Endothelial cell of umbilical vein (primary cell): ENCODE measurements at regions not wholly inside any gene's neighbourhood (a gene's known extent, or its start where the extent isn't known, plus 50 kb on each side); places are given as distances from the start of the nearest gene placed in this dataset.

Source experiments
- BruUV-seq: library from RNA; stranded (reverse); fragments of 400-500 nt; replicated peaks from 2 replicates; lab custom pipeline; 2021; lab: Mats Ljungman, UMichigan
- CTCF ChIA-PET: fragments of 300-600, 350-600 bp; sonication (Branson Sonifier 250); formaldehyde crosslinking; loops from one replicate; lab custom pipeline; 2021; ENCODE audit warnings: antibody characterized with exemption, inconsistent platforms; lab: Charles Lee
- POLR2A ChIA-PET: fragments of 300-600, 350-600 bp; sonication (Branson Sonifier 250); formaldehyde crosslinking; loops from one replicate; lab custom pipeline; 2021; ENCODE audit warnings: antibody characterized with exemption, inconsistent platforms; lab: Charles Lee
- DNase-seq: peaks from one replicate; pipeline ENCODE4 v3.0.0-alpha.2; 2011; ENCODE audit warnings: low read depth, low spot score
- FAIRE-seq: peaks from 2 replicates; lab custom pipeline; 2011; peaks lifted over from hg19 to GRCh38; lab: Jason Lieb, UNC
- H2AFZ ChIP-seq: 2 replicates; pipeline ENCODE4 v1.6.0; 2012; ENCODE audit warnings: low read depth, low read length, control low read depth, inconsistent platforms
- H3K27ac ChIP-seq: 2 replicates; pipeline ENCODE4 v1.5.1; 2011; ENCODE audit warnings: low read depth, mild to moderate bottlenecking, control low read depth, low read length, moderate library complexity; ENCODE audit not compliant: insufficient read depth
- H3K27me3 ChIP-seq, 2 experiments: 2 replicates each; pipeline versions ENCODE4 v1.6.0 to v1.6.1; 2011; ENCODE audit warnings: low read length in 2 of 2, mixed read lengths in 1 of 2; ENCODE audit not compliant: control insufficient read depth in 2 of 2, insufficient read depth in 2 of 2
- H3K36me3 ChIP-seq, 2 experiments: 2 replicates in 1 of 2; 3 replicates in 1 of 2; pipeline ENCODE4 v1.5.1; 2011; ENCODE audit warnings: low read length in 2 of 2, mild to moderate bottlenecking in 1 of 2, moderate library complexity in 1 of 2; ENCODE audit not compliant: control insufficient read depth in 2 of 2, insufficient read depth in 2 of 2; ENCODE audit errors: extremely low read depth in 1 of 2
- H3K4me1 ChIP-seq: 3 replicates; pipeline ENCODE4 v1.5.1; 2011; ENCODE audit warnings: mild to moderate bottlenecking, low read length; ENCODE audit not compliant: control insufficient read depth, insufficient read depth; ENCODE audit errors: extremely low read depth
- H3K4me2 ChIP-seq: 2 replicates; pipeline ENCODE4 v1.6.1; 2011; ENCODE audit warnings: low read length, control low read depth, mixed read lengths; ENCODE audit not compliant: insufficient read depth
- H3K4me3 ChIP-seq, 3 experiments: fragments of 200-600 bp in 1 of 3; sonication (generic), shearing (Covaris generic) in 1 of 3; replicated peaks in 1 of 3; 2 replicates each; pipeline ENCODE4 v1.5.1; 2011 to 2016; ENCODE audit warnings: control low read depth in 3 of 3, low read length in 3 of 3, mild to moderate bottlenecking in 2 of 3, inconsistent platforms in 1 of 3, low read depth in 1 of 3, moderate library complexity in 1 of 3; ENCODE audit not compliant: insufficient read depth in 1 of 3
- H3K79me2 ChIP-seq: 2 replicates; pipeline ENCODE4 v1.6.0; 2012; ENCODE audit warnings: low read length, inconsistent platforms; ENCODE audit not compliant: control insufficient read depth, insufficient read depth
- H3K9ac ChIP-seq: replicated peaks from 2 replicates; pipeline ENCODE3; 2011; ENCODE audit warnings: low read length, control low read depth; ENCODE audit not compliant: insufficient read depth; ENCODE audit errors: extremely low read depth
- H3K9me1 ChIP-seq: replicated peaks from 3 replicates; pipeline ENCODE4 v1.6.0; 2011; ENCODE audit warnings: mild to moderate bottlenecking, low read length; ENCODE audit not compliant: control insufficient read depth, insufficient read depth; ENCODE audit errors: extremely low read depth
- H3K9me3 ChIP-seq: replicated peaks from 2 replicates; pipeline ENCODE4 v1.5.1; 2012; ENCODE audit warnings: low read length, inconsistent platforms; ENCODE audit not compliant: control insufficient read depth, insufficient read depth
- H4K20me1 ChIP-seq: replicated peaks from 2 replicates; pipeline ENCODE3; 2011; ENCODE audit warnings: mild to moderate bottlenecking, low read length; ENCODE audit not compliant: control insufficient read depth, insufficient read depth; ENCODE audit errors: extremely low read depth
- GATA2 ChIP-seq: IDR thresholded peaks from 2 replicates; pipeline ENCODE4 v1.7.0; 2011; ENCODE audit warnings: low read depth, mild to moderate bottlenecking, moderate library complexity, mixed read lengths, low read length; ENCODE audit not compliant: insufficient read length, insufficient read depth
- MYC ChIP-seq: IDR thresholded peaks from one replicate; pipeline ENCODE4 v1.6.1; 2011; ENCODE audit warnings: mild to moderate bottlenecking, low read depth, low read length
- POLR2A ChIP-seq: IDR thresholded peaks from 2 replicates; pipeline ENCODE4 v1.6.1; 2012; ENCODE audit warnings: low read depth, mild to moderate bottlenecking, control low read depth, low read length
- dilution Hi-C: fragments of 300-500 bp; cut with MboI; formaldehyde crosslinking; loops from one replicate; pipeline ENCODE4 v1.15.0; 2019; ENCODE audit warnings: low sequenced_read_pairs; ENCODE audit not compliant: extremely low pct_ligation_motif_present
- intact Hi-C: fragments of 100-400 bp; cut with micrococcal nuclease; formaldehyde crosslinking; loops from one replicate; pipeline ENCODE4 v1.10.0; 2022

DNA sequence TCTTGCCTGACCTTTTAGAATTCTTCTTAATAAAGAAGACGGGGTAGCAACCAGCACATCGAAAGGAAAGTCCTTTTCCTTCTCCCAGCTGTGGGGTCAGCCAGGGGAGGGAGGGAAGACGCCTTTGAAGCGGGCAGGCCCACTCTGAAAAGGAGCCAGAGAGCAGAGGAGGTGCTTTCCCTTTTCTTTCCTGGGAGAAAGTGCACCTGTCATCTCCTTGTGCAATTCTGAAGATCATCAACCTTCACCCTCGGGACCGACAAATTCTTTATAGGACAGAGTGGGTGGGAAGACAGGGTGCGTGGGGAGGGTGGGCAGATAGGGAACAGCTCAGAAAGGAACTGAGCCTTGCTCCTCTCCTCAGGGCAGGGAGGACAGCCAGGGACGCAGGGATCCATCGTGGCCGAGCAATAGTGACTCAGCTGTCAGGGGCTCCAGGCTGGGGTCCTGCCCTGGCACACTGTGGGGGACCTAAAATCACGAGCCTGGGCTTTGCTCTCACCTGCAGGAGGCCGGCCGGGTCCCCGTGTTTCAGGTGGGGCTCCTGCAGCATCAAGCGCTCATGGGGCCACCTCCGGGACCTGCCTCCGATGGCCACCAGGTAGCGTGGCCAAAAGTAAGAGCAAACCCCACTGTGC is 141.0 kb downstream of the OLFM1 start:
- dilution Hi-C loops (no loop called here), intact Hi-C loops (no loop called here)
- BruUV-seq, result no TSS peak
- TF ChIP-seq GATA2, result no peak
- no peak for TF ChIP-seq MYC
- TF ChIP-seq POLR2A, result no peak
- Histone ChIP-seq H3K9me1 (no peaks in the 10 kb centered on the region), H2AFZ (no peak overlapping the region), H3K4me3 (no peak overlapping the region), H3K27ac (no peak overlapping the region), H3K36me3 (no peaks in the 10 kb centered on the region), H3K9ac (no peak overlapping the region), H3K27me3 (no peaks in the 10 kb centered on the region), H3K79me2 (no peaks in the 10 kb centered on the region), H3K4me1 (no peaks in the 10 kb centered on the region), H3K4me2 (no peak overlapping the region), H3K9me3 (peaks cover 5% of the 10 kb centered on the region), H4K20me1 (no peaks in the 10 kb centered on the region)
- DNase-seq (no peak), FAIRE-seq (no peak)
- ChIA-PET POLR2A (no interaction called here), CTCF (no interaction called here)

DNA sequence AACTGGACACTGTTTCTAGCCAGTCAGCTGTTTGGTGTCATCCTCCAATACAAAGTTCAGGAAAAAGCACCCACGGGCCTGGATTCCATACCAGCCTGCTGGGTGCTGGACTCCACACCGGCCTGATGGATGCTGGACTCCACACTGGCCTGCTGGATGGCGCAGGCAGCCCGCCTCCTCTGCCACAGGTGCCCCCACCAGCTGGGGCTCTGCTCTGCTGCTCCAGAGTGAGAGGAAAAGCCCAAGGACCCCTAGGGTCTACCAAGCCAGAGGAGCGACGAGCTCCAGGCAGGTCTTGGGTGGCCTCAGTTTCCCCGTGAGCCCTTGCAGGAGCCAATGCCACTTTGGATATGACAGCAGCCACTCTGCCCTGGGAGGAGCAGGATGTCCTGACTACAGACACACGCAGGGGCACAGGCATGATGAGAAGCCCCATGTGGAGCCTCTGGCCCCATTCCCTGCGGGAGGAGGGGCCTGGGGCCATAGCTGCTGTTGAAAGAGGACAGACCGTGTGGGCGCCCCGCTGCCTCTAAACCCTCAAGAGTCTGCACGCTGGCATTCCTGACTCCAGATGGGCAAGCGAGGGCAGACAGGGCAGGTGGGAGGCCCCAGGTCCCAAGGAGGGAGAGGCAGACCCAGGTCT is 141.6 kb downstream of the OLFM1 start:
- H3K9me3 ChIP-seq, result peaks cover 5% of the 10 kb centered on the region
- no peak for FAIRE-seq

More for the DNA sequence above, 141.6 kb downstream of the OLFM1 start:
- ChIA-PET POLR2A (no interaction called here), CTCF (no interaction called here)
- H3K9ac ChIP-seq, result no peak overlapping the region
- H3K27me3 ChIP-seq, result no peaks in the 10 kb centered on the region
- no peaks in the 10 kb centered on the region for H4K20me1 ChIP-seq
- no peak for DNase-seq
- no peaks in the 10 kb centered on the region for H3K79me2 ChIP-seq
- H3K4me3 ChIP-seq, result no peak overlapping the region
- intact Hi-C loops, result no loop called here
- TF ChIP-seq MYC (no peak), GATA2 (no peak)
- no peak overlapping the region for H3K4me2 ChIP-seq
- no peaks in the 10 kb centered on the region for H3K36me3 ChIP-seq
- no peak overlapping the region for H2AFZ ChIP-seq
- BruUV-seq, result no TSS peak
- no peaks in the 10 kb centered on the region for H3K9me1 ChIP-seq
- H3K27ac ChIP-seq, result no peak overlapping the region
- dilution Hi-C loops, result no loop called here
- no peaks in the 10 kb centered on the region for H3K4me1 ChIP-seq
